ENCODE measurements at regions not wholly inside any gene's neighbourhood (a gene's known extent, or its start where the extent isn't known, plus 50 kb on each side); places are given as distances from the start of the nearest gene placed in this dataset.

- Histone ChIP-seq H3K4me2 (ENCODE audit: low read length) (no peak overlapping the region), H4K20me1 (ENCODE audit: insufficient read depth, low read length) (no peaks in the 10 kb centered on the region), H2AFZ (ENCODE audit: low read depth, low read length) (no peak overlapping the region), H3K9me3 (ENCODE audit: insufficient read depth, low read depth, low read length) (no peaks in the 10 kb centered on the region), H3K36me3 (ENCODE audit: insufficient read depth, low read length) (no peaks in the 10 kb centered on the region), H3K27ac (ENCODE audit: low read depth, low read length) (no peak overlapping the region), H3K4me3 (ENCODE audit: insufficient read depth, low read depth, low read length) (no peak overlapping the region), H3K4me1 (ENCODE audit: insufficient read depth, low read length) (no peaks in the 10 kb centered on the region), H3K9ac (ENCODE audit: low read length) (no peak overlapping the region), H3K79me2 (ENCODE audit: insufficient read depth, low read length) (no peaks in the 10 kb centered on the region), H3K27me3 (ENCODE audit: insufficient read depth, low read length) (no peaks in the 10 kb centered on the region)
- Mint-ChIP-seq H3K27ac (ENCODE audit: unreplicated experiment) (no peak overlapping the region), H3K4me3 (ENCODE audit: unreplicated experiment) (no peak overlapping the region), H3K36me3 (ENCODE audit: low read depth, unreplicated experiment) (no peaks in the 10 kb centered on the region), H3K4me1 (ENCODE audit: low read depth, unreplicated experiment) (no peaks in the 10 kb centered on the region), H3K9me3 (ENCODE audit: unreplicated experiment) (no peaks in the 10 kb centered on the region), H3K27me3 (ENCODE audit: low read depth, unreplicated experiment) (no peaks in the 10 kb centered on the region)
- TF ChIP-seq EZH2 (IDR thresholded peaks at IDR 0.05; ENCODE audit: insufficient read depth, low read length) (no peak), CTCF (IDR thresholded peaks at IDR 0.05; ENCODE audit: insufficient read depth, low read depth, low read length) (no peak)
- FAIRE-seq: peak; percentile 63
- DNase-seq (ENCODE audit: low read depth): no peak
These were observed 1090.6 kb downstream of the GALC start for GRCh38 chr14:86902176-86902950.

- Histone ChIP-seq H4K20me1 (ENCODE audit: insufficient read depth, low read length) (no peaks in the 10 kb centered on the region), H3K79me2 (ENCODE audit: insufficient read depth, low read length) (no peaks in the 10 kb centered on the region), H3K4me2 (ENCODE audit: low read length) (no peak overlapping the region), H3K4me1 (ENCODE audit: insufficient read depth, low read length) (no peaks in the 10 kb centered on the region), H3K27me3 (ENCODE audit: insufficient read depth, low read length) (no peaks in the 10 kb centered on the region), H2AFZ (ENCODE audit: low read depth, low read length) (no peak overlapping the region), H3K36me3 (ENCODE audit: insufficient read depth, low read length) (no peaks in the 10 kb centered on the region), H3K9ac (ENCODE audit: low read length) (no peak overlapping the region), H3K27ac (ENCODE audit: low read depth, low read length) (no peak overlapping the region), H3K9me3 (ENCODE audit: insufficient read depth, low read depth, low read length) (no peaks in the 10 kb centered on the region), H3K4me3 (ENCODE audit: insufficient read depth, low read depth, low read length) (no peak overlapping the region)
- peak; percentile 13 for FAIRE-seq
- DNase-seq (ENCODE audit: low read depth): no peak
- no peak overlapping the region for H3K27ac Mint-ChIP-seq (ENCODE audit: unreplicated experiment)
- H3K36me3 Mint-ChIP-seq (ENCODE audit: low read depth, unreplicated experiment): no peaks in the 10 kb centered on the region
- no peak overlapping the region for H3K4me3 Mint-ChIP-seq (ENCODE audit: unreplicated experiment)
- H3K4me1 Mint-ChIP-seq (ENCODE audit: low read depth, unreplicated experiment): peaks cover 2% of the 10 kb centered on the region
- H3K27me3 Mint-ChIP-seq (ENCODE audit: low read depth, unreplicated experiment): no peaks in the 10 kb centered on the region
- no peaks in the 10 kb centered on the region for H3K9me3 Mint-ChIP-seq (ENCODE audit: unreplicated experiment)
- TF ChIP-seq CTCF (IDR thresholded peaks at IDR 0.05; ENCODE audit: insufficient read depth, low read depth, low read length) (no peak), EZH2 (IDR thresholded peaks at IDR 0.05; ENCODE audit: insufficient read depth, low read length) (no peak)
These were observed 1095.1 kb downstream of the GALC start for GRCh38 chr14:86897704-86898513.
